ENCODE measurements at regions not wholly inside any gene's neighbourhood (a gene's known extent, or its start where the extent isn't known, plus 50 kb on each side); places are given as distances from the start of the nearest gene placed in this dataset.

- no peak for TF ChIP-seq CTCF (conservative IDR thresholded peaks at IDR 0.05)
- H3K27ac ChIP-seq, result no peak overlapping the region
Measured at GRCh38 chr16:72410492-72410891, 238.5 kb upstream of the PMFBP1 start.

GRCh38 chr16:72409423-72409822, 237.5 kb upstream of the PMFBP1 start:
- no peak for TF ChIP-seq CTCF (conservative IDR thresholded peaks at IDR 0.05)
- no peak for TF ChIP-seq ZFX (IDR thresholded peaks at IDR 0.05)
- no peak overlapping the region for H3K27ac ChIP-seq

- H3K27ac ChIP-seq, result no peak overlapping the region
- TF ChIP-seq CTCF (conservative IDR thresholded peaks at IDR 0.05) (no peak), ZFX (IDR thresholded peaks at IDR 0.05) (no peak)
Measured at GRCh38 chr16:72406390-72406789, 234.4 kb upstream of the PMFBP1 start.

GRCh38 chr16:72404299-72404698, 232.3 kb upstream of the PMFBP1 start:
- TF ChIP-seq CTCF (conservative IDR thresholded peaks at IDR 0.05), result no peak
- no peak for TF ChIP-seq ZFX (IDR thresholded peaks at IDR 0.05)
- no peak overlapping the region for H3K27ac ChIP-seq

GRCh38 chr16:72401084-72401361, 229.1 kb upstream of the PMFBP1 start:
- TF ChIP-seq ZFX (IDR thresholded peaks at IDR 0.05) (no peak), CTCF (conservative IDR thresholded peaks at IDR 0.05) (no peak)
- H3K27ac ChIP-seq, result no peak overlapping the region

GRCh38 chr16:72400257-72401083, 228.5 kb upstream of the PMFBP1 start:
- H3K27ac ChIP-seq, result no peak overlapping the region
- TF ChIP-seq ZFX (IDR thresholded peaks at IDR 0.05) (no peak), CTCF (conservative IDR thresholded peaks at IDR 0.05) (peak; percentile 83)

- no peak for TF ChIP-seq CTCF (conservative IDR thresholded peaks at IDR 0.05)
- TF ChIP-seq ZFX (IDR thresholded peaks at IDR 0.05), result no peak
- H3K27ac ChIP-seq, result no peak overlapping the region
Measured at GRCh38 chr16:72399811-72400210, 227.9 kb upstream of the PMFBP1 start.

Data from C4-2B (cell line).